Activated naive CD4-positive, alpha-beta T cell treated with Interleukin-2 at 50 U/mL for 16 hours (primary cell): ENCODE measurements at regions not wholly inside any gene's neighbourhood (a gene's known extent, or its start where the extent isn't known, plus 50 kb on each side); places are given as distances from the start of the nearest gene placed in this dataset.

Source experiments
- DNase-seq: peaks from one replicate; pipeline ENCODE4 v3.0.0-alpha.2; 2020

- DNase-seq, result no peak
Observed at GRCh38 chr17:21517538-21518293, 141.6 kb downstream of the KCNJ12 start.

GRCh38 chr17:21522755-21523336 is 146.7 kb downstream of the KCNJ12 start:
- DNase-seq, result no peak

- no peak for DNase-seq
Observed at GRCh38 chr17:21523497-21524210, 147.5 kb downstream of the KCNJ12 start.

- no peak for DNase-seq
Observed at GRCh38 chr17:21524211-21524591, 148.0 kb downstream of the KCNJ12 start.

- no peak for DNase-seq
Observed at GRCh38 chr17:21525464-21526130, 149.4 kb downstream of the KCNJ12 start.

- DNase-seq, result no peak
Observed at GRCh38 chr17:21528031-21528695, 152.0 kb downstream of the KCNJ12 start.

- no peak for DNase-seq
Observed at GRCh38 chr17:21530311-21530710, 154.2 kb downstream of the KCNJ12 start.

GRCh38 chr17:21530841-21531240 is 154.7 kb downstream of the KCNJ12 start:
- DNase-seq, result no peak

- no peak for DNase-seq
Observed at GRCh38 chr17:21532763-21533385, 156.7 kb downstream of the KCNJ12 start.

- no peak for DNase-seq
Observed at GRCh38 chr17:21535686-21536375, 156.5 kb upstream of the KCNJ18 start.

- DNase-seq, result no peak
Observed at GRCh38 chr17:21537302-21537701, 155.0 kb upstream of the KCNJ18 start.

- DNase-seq, result no peak
Observed at GRCh38 chr17:21538615-21539014, 153.7 kb upstream of the KCNJ18 start.

GRCh38 chr17:21539146-21539545 is 153.2 kb upstream of the KCNJ18 start:
- DNase-seq, result no peak

- no peak for DNase-seq
Observed at GRCh38 chr17:21540502-21540901, 151.8 kb upstream of the KCNJ18 start.

GRCh38 chr17:21542070-21542469 is 150.3 kb upstream of the KCNJ18 start:
- DNase-seq, result no peak

GRCh38 chr17:21542991-21543390 is 149.3 kb upstream of the KCNJ18 start:
- no peak for DNase-seq

GRCh38 chr17:21545064-21545463 is 147.3 kb upstream of the KCNJ18 start:
- DNase-seq, result no peak

GRCh38 chr17:21548236-21548635 is 144.1 kb upstream of the KCNJ18 start:
- no peak for DNase-seq

GRCh38 chr17:21549107-21549687 is 143.1 kb upstream of the KCNJ18 start:
- peak; percentile 20 for DNase-seq

- DNase-seq, result peak; percentile 29
Observed at GRCh38 chr17:21550031-21550430, 142.3 kb upstream of the KCNJ18 start.

- DNase-seq, result peak; percentile 74
Observed at GRCh38 chr17:21551081-21551881, 141.0 kb upstream of the KCNJ18 start.
